Adrenal gland (tissue), 9 donors: ENCODE measurements at regions not wholly inside any gene's neighbourhood (a gene's known extent, or its start where the extent isn't known, plus 50 kb on each side); places are given as distances from the start of the nearest gene placed in this dataset.

Experiments
- DNase-seq, 7 donors: peaks; one replicate each; pipeline ENCODE4 v3.0.0-alpha.2; 2019 to 2020
- H3K27ac ChIP-seq, 5 donors: fragments of 200-600 bp; sonication (generic) in 4 of 5; 1 replicate in 3 of 5; 2 replicates in 2 of 5; pipeline versions ENCODE4 v1.5.1 to v1.8.0; 2016 to 2020; ENCODE audit warnings: mild to moderate bottlenecking in 1 of 5
- H3K27me3 ChIP-seq: fragments of 200-600 bp; 2 replicates; pipeline ENCODE4 v1.8.0; 2021
- H3K36me3 ChIP-seq, 2 donors: fragments of 200-600 bp; replicated peaks in 1 of 2; 1 replicate in 1 of 2; 2 replicates in 1 of 2; pipeline versions ENCODE4 v1.5.1 to v1.8.0; 2018 to 2022
- H3K4me1 ChIP-seq, 2 donors: fragments of 200-600 bp; replicated peaks in 1 of 2; 1 replicate in 1 of 2; 2 replicates in 1 of 2; pipeline versions ENCODE4 v1.5.1 to v1.8.0; 2018 to 2021
- H3K4me3 ChIP-seq, 4 donors: fragments of 200-600 bp; sonication (generic) in 3 of 4; one replicate each; pipeline ENCODE4 v1.5.1; 2016 to 2018
- H3K9me3 ChIP-seq, 3 donors: fragments of 200-600 bp; sonication (generic) in 1 of 3; replicated peaks in 1 of 3; 1 replicate in 2 of 3; 2 replicates in 1 of 3; pipeline versions ENCODE4 v1.5.1 to v1.8.0; 2016 to 2021
- POLR2A ChIP-seq, 2 donors: fragments of 450-650 bp; IDR thresholded peaks; one replicate each; pipeline ENCODE4 v1.6.1; 2017; ENCODE audit warnings: antibody characterized with exemption in 2 of 2, mild to moderate bottlenecking in 2 of 2, moderate library complexity in 1 of 2
- WGBS, 4 donors: extraction: QIAGEN DNeasy Blood & Tissue Kit in 2 of 4; methylation state at CpG; one replicate each; pipeline versions ENCODE4 v1.1.5 to v1.1.7; 2013 to 2017; 5-methylcytosine and 5-hydroxymethylcytosine counted together
- intact Hi-C, 2 donors: fragments of 100-400 bp; cut with DNase I; formaldehyde crosslinking; loops; one replicate each; pipeline versions ENCODE4 v1.14.1 to v1.15.0; 2022 to 2023
- TF ChIP-seq, protein P1 (sequence below), 6 experiments: fragments of 450-650 bp in 4 of 6; fragments of 200-600 bp in 2 of 6; sonication (generic) in 1 of 6; IDR thresholded peaks; 1 replicate in 5 of 6; 2 replicates in 1 of 6; pipeline versions ENCODE4 v1.5.1 to v1.8.0; 2016 to 2021; ENCODE audit warnings: antibody characterized with exemption in 6 of 6, mild to moderate bottlenecking in 2 of 6, moderate library complexity in 1 of 6
- donor health status: healthy with polysubstance abuse.
- donor health status: Bipolar disorder and iron deficiency.
- donor health status: DM: yes; HTN: yes; CAD: no.
- donor health status: DM: no; HTN: no; CAD: no.
- donor health status: DM: no; HTN: no; CAD: no.

- Histone ChIP-seq H3K27ac (no peak overlapping the region), H3K4me3 (no peak overlapping the region), H3K27me3 (no peaks in the 10 kb centered on the region), H3K36me3 (no peaks in the 10 kb centered on the region), H3K4me1 (no peaks in the 10 kb centered on the region), H3K9me3 (no peaks in the 10 kb centered on the region)
- 48 to 71% (median 63%) methylated on average over 1 of the region's 1 CpG for WGBS, 4 donors
- intact Hi-C loops, result no loop called here
- no peak for DNase-seq
- no peak for TF ChIP-seq POLR2A (IDR thresholded peaks at IDR 0.05)
- TF ChIP-seq, protein P1, sequence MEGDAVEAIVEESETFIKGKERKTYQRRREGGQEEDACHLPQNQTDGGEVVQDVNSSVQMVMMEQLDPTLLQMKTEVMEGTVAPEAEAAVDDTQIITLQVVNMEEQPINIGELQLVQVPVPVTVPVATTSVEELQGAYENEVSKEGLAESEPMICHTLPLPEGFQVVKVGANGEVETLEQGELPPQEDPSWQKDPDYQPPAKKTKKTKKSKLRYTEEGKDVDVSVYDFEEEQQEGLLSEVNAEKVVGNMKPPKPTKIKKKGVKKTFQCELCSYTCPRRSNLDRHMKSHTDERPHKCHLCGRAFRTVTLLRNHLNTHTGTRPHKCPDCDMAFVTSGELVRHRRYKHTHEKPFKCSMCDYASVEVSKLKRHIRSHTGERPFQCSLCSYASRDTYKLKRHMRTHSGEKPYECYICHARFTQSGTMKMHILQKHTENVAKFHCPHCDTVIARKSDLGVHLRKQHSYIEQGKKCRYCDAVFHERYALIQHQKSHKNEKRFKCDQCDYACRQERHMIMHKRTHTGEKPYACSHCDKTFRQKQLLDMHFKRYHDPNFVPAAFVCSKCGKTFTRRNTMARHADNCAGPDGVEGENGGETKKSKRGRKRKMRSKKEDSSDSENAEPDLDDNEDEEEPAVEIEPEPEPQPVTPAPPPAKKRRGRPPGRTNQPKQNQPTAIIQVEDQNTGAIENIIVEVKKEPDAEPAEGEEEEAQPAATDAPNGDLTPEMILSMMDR (IDR thresholded peaks at IDR 0.05), result no peak
These were observed 283.7 kb upstream of the PUM3 start for GRCh38 chr9:3127564-3127963.

- 53 to 58% (median 56%) methylated on average over 6 of the region's 6 CpGs for WGBS, 4 donors
- intact Hi-C loops, result no loop called here
- H3K4me1 ChIP-seq, result no peaks in the 10 kb centered on the region
These were observed 281.9 kb upstream of the PUM3 start for GRCh38 chr9:3125602-3126405.

DNA sequence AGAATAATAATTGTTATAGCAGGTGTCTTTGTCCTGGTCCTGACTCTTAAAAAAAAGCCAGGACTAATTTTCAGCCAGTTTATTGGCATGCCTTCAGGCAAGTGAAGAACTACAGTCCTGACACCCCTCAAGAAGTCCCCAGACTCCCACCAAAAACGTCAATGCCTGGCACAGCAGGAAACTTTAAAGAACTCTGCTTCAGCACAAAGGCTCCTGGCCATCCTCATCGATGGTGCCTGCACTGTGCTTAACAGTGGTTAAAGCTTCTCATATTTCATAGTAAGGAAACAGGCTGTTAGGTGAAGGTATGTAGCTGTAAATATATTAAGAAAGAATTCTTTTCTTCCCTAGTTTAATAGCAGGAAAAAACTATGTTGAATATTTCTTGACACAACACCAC is 280.1 kb upstream of the PUM3 start:
- Histone ChIP-seq H3K9me3 (no peaks in the 10 kb centered on the region), H3K4me3 (no peak overlapping the region), H3K36me3 (no peaks in the 10 kb centered on the region), H3K27ac (no peak overlapping the region), H3K27me3 (no peaks in the 10 kb centered on the region), H3K4me1 (no peaks in the 10 kb centered on the region)
- intact Hi-C loops, result no loop called here
- no peak for DNase-seq
- no peak for TF ChIP-seq POLR2A (IDR thresholded peaks at IDR 0.05)
- TF ChIP-seq, protein P1 (IDR thresholded peaks at IDR 0.05), result no peak
- 0 to 11% (median 6%) methylated on average over 2 of the region's 2 CpGs for WGBS, 4 donors

More at GRCh38 chr9:3125602-3126405, 281.9 kb upstream of the PUM3 start:
- Histone ChIP-seq H3K27me3 (no peaks in the 10 kb centered on the region), H3K27ac (no peak overlapping the region), H3K4me3 (no peak overlapping the region), H3K9me3 (no peaks in the 10 kb centered on the region), H3K36me3 (no peaks in the 10 kb centered on the region)
- no peak for TF ChIP-seq POLR2A (IDR thresholded peaks at IDR 0.05)
- TF ChIP-seq, protein P1 (IDR thresholded peaks at IDR 0.05), result no peak
- peak in 1 of 7 donors; percentile 1 for DNase-seq

DNA sequence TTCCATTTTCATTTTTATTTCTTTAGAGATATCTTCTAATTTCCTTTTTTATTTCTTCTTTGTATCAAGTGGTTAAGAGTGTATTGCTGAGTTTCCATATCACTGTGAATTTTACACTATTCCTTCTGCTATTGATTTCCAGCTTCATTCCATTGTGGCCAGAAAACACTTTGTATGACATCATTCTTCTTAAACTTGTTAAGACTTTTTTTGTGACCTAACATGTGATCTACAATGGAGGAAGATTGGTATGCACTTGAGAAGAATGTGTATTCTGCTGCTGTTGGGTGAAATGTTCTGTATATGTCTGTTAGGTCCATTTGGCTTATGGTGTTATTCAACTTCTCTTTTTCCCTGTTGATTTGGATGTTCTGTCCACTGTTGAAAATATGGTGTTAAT is 274.2 kb upstream of the PUM3 start:
- H3K9me3 ChIP-seq, result no peaks in the 10 kb centered on the region
- H3K36me3 ChIP-seq, result no peaks in the 10 kb centered on the region
- H3K27ac ChIP-seq, result no peak overlapping the region
- no peak for TF ChIP-seq POLR2A (IDR thresholded peaks at IDR 0.05)
- TF ChIP-seq, protein P1 (IDR thresholded peaks at IDR 0.05), result no peak
- intact Hi-C loops, result no loop called here
- no peak overlapping the region for H3K4me3 ChIP-seq
- H3K4me1 ChIP-seq, result no peaks in the 10 kb centered on the region
- H3K27me3 ChIP-seq, result no peaks in the 10 kb centered on the region
- no peak for DNase-seq
